GM21528 (cell line): ENCODE measurements at regions not wholly inside any gene's neighbourhood (a gene's known extent, or its start where the extent isn't known, plus 50 kb on each side); places are given as distances from the start of the nearest gene placed in this dataset.
"Not testable (repeated sequence)": the region's sequence is repeated elsewhere in the genome, so short reads cannot be mapped to it uniquely, and the experiment has no call there.

ENCODE experiments used
- ATAC-seq: cut with Tn5 transposase; IDR thresholded peaks from one replicate; pipeline ENCODE4 v1.9.1; 2021; ENCODE audit warnings: mild to moderate bottlenecking, moderate library complexity; ENCODE audit not compliant: unreplicated experiment, low FRiP score

GRCh38 chr22:17318817-17319216 lies 50.4 kb upstream of the CECR2 start:
- no peak for ATAC-seq

GRCh38 chr22:17315310-17315709 lies 54.0 kb upstream of the CECR2 start:
- ATAC-seq, result no peak

- no peak for ATAC-seq
Measured at GRCh38 chr22:17314487-17314886, 54.8 kb upstream of the CECR2 start.

- no peak for ATAC-seq
Measured at GRCh38 chr22:17313626-17314025, 55.6 kb upstream of the CECR2 start.

- no peak for ATAC-seq
Measured at GRCh38 chr22:17307566-17307965, 61.7 kb upstream of the CECR2 start.

- no peak for ATAC-seq
Measured at GRCh38 chr22:17305076-17305475, 64.2 kb upstream of the CECR2 start.

- ATAC-seq, result peak; percentile 60
Measured at GRCh38 chr22:17303840-17304779, 65.2 kb upstream of the CECR2 start.

GRCh38 chr22:17303441-17303839 lies 65.8 kb upstream of the CECR2 start:
- ATAC-seq, result no peak

GRCh38 chr22:17302616-17303015 lies 66.6 kb upstream of the CECR2 start:
- ATAC-seq, result no peak

GRCh38 chr22:17300926-17301325 lies 68.3 kb upstream of the CECR2 start:
- no peak for ATAC-seq

- ATAC-seq, result not testable (repeated sequence)
Measured at GRCh38 chr22:17298805-17299502, 70.3 kb upstream of the CECR2 start.

GRCh38 chr22:17285656-17286055 lies 66.4 kb upstream of the ADA2 start:
- no peak for ATAC-seq

- no peak for ATAC-seq
Measured at GRCh38 chr22:17284888-17285287, 65.7 kb upstream of the ADA2 start.

GRCh38 chr22:17284466-17284865 lies 65.2 kb upstream of the ADA2 start:
- ATAC-seq, result no peak

- not testable (repeated sequence) for ATAC-seq
Measured at GRCh38 chr22:17283865-17284264, 64.6 kb upstream of the ADA2 start.

- no peak for ATAC-seq
Measured at GRCh38 chr22:17283423-17283822, 64.2 kb upstream of the ADA2 start.

- ATAC-seq, result no peak
Measured at GRCh38 chr22:17281440-17281841, 62.2 kb upstream of the ADA2 start.

- no peak for ATAC-seq
Measured at GRCh38 chr22:17281026-17281425, 61.8 kb upstream of the ADA2 start.

- no peak for ATAC-seq
Measured at GRCh38 chr22:17272511-17272991, 53.3 kb upstream of the ADA2 start.

- ATAC-seq, result no peak
Measured at GRCh38 chr22:17271711-17272451, 52.6 kb upstream of the ADA2 start.
